WTC11 (cell line): ENCODE measurements at regions not wholly inside any gene's neighbourhood (a gene's known extent, or its start where the extent isn't known, plus 50 kb on each side); places are given as distances from the start of the nearest gene placed in this dataset.

Experiments
- ATAC-seq: fragments of 200-7000 bp; cut with Tn5 transposase; 2 replicates; pipeline ENCODE4 v1.10.0; 2021; ENCODE audit warnings: mild to moderate bottlenecking, moderate library complexity
- CTCF ChIA-PET: fragments of 300-600 bp; sonication (Branson Sonifier 250); formaldehyde crosslinking; loops from one replicate; lab custom pipeline; 2021; ENCODE audit warnings: antibody characterized with exemption; lab: Charles Lee
- POLR2A ChIA-PET: fragments of 350-600 bp; sonication (Branson Sonifier 250); formaldehyde crosslinking; loops from one replicate; lab custom pipeline; 2021; ENCODE audit warnings: antibody characterized with exemption; lab: Charles Lee
- DNase-seq: peaks from one replicate; pipeline ENCODE4 v3.0.0; 2021; ENCODE audit warnings: low spot score
- H3K27ac Mint-ChIP-seq: 2 replicates; pipeline ENCODE4 v1.8.0; 2021; ENCODE audit warnings: mixed read lengths
- H3K27me3 Mint-ChIP-seq: 2 replicates; pipeline ENCODE4 v1.8.0; 2021; ENCODE audit warnings: low read depth, mild to moderate bottlenecking, moderate library complexity, mixed read lengths
- H3K36me3 Mint-ChIP-seq: 2 replicates; pipeline ENCODE4 v1.8.0; 2021; ENCODE audit warnings: mixed read lengths
- H3K4me1 Mint-ChIP-seq: 2 replicates; pipeline ENCODE4 v1.8.0; 2022; ENCODE audit warnings: mixed read lengths
- H3K4me3 Mint-ChIP-seq: 2 replicates; pipeline ENCODE4 v1.8.0; 2021; ENCODE audit warnings: mild to moderate bottlenecking, moderate library complexity, mixed read lengths
- H3K9me3 Mint-ChIP-seq: 2 replicates; pipeline ENCODE4 v1.8.0; 2021; ENCODE audit warnings: mixed read lengths
- ETV6 ChIP-seq: sonication (generic); formaldehyde crosslinking; IDR thresholded peaks from 2 replicates; pipeline ENCODE4 v1.8.1; 2022; ENCODE audit warnings: mild to moderate bottlenecking, missing genetic modification reagents
- GRHL2 ChIP-seq: fragments of 250-450 bp; sonication (Bioruptor Pico); IDR thresholded peaks from 2 replicates; pipeline ENCODE4 v1.8.0; 2022; ENCODE audit warnings: mild to moderate bottlenecking, moderate library complexity; ENCODE audit not compliant: insufficient replicate concordance, severe bottlenecking
- HMGA2 ChIP-seq: fragments of 250-450 bp; sonication (Bioruptor Pico); IDR thresholded peaks from 2 replicates; pipeline ENCODE4 v1.4.0; 2021; ENCODE audit warnings: mild to moderate bottlenecking, moderate library complexity
- KAT7 ChIP-seq: sonication (generic); formaldehyde crosslinking; IDR thresholded peaks from 2 replicates; pipeline ENCODE4 v1.8.1; 2023; ENCODE audit warnings: missing genetic modification reagents, mild to moderate bottlenecking, borderline replicate concordance
- MXD4 ChIP-seq: fragments of 250-450 bp; sonication (Bioruptor Pico); IDR thresholded peaks from 2 replicates; pipeline ENCODE4 v1.8.0; 2021; ENCODE audit warnings: mild to moderate bottlenecking, moderate library complexity, borderline replicate concordance
- NFYB ChIP-seq: sonication (generic); formaldehyde crosslinking; conservative IDR thresholded peaks from 2 replicates; pipeline ENCODE4 v1.8.0; 2022; ENCODE audit warnings: low read depth, missing genetic modification reagents
- NR3C1 ChIP-seq: sonication (generic); formaldehyde crosslinking; conservative IDR thresholded peaks from 2 replicates; pipeline ENCODE4 v1.8.1; 2023; ENCODE audit warnings: low read depth, mild to moderate bottlenecking, missing genetic modification reagents
- PRRX2 ChIP-seq: fragments of 250-450 bp; sonication (Bioruptor Pico); IDR thresholded peaks from 2 replicates; pipeline ENCODE4 v1.8.0; 2021; ENCODE audit warnings: mild to moderate bottlenecking
- RELA ChIP-seq: sonication (generic); formaldehyde crosslinking; IDR thresholded peaks from 2 replicates; pipeline ENCODE4 v1.8.1; 2022; ENCODE audit warnings: missing genetic modification reagents, mild to moderate bottlenecking, borderline replicate concordance
- SMAD3 ChIP-seq: sonication (generic); formaldehyde crosslinking; IDR thresholded peaks from 2 replicates; pipeline ENCODE4 v1.8.0; 2022; ENCODE audit warnings: missing genetic modification reagents, mild to moderate bottlenecking, borderline replicate concordance
- SOX15 ChIP-seq: fragments of 250-450 bp; sonication (Bioruptor Pico); IDR thresholded peaks from 2 replicates; pipeline ENCODE4 v1.9.0; 2021; ENCODE audit warnings: mild to moderate bottlenecking
- SP1 ChIP-seq: sonication (generic); formaldehyde crosslinking; conservative IDR thresholded peaks from 2 replicates; pipeline ENCODE4 v1.8.1; 2022; ENCODE audit warnings: missing genetic modification reagents
- TP53 ChIP-seq: sonication (generic); formaldehyde crosslinking; IDR thresholded peaks from 2 replicates; pipeline ENCODE4 v1.8.1; 2023; ENCODE audit warnings: mild to moderate bottlenecking, missing genetic modification reagents
- ZNF138 ChIP-seq: sonication (generic); formaldehyde crosslinking; conservative IDR thresholded peaks from 2 replicates; pipeline ENCODE4 v1.8.1; 2022; ENCODE audit warnings: mild to moderate bottlenecking, moderate library complexity, missing genetic modification reagents
- ZNF232 ChIP-seq: sonication (generic); formaldehyde crosslinking; IDR thresholded peaks from 2 replicates; pipeline ENCODE4 v1.8.0; 2022; ENCODE audit warnings: mild to moderate bottlenecking, missing genetic modification reagents
- ZNF263 ChIP-seq: sonication (generic); formaldehyde crosslinking; IDR thresholded peaks from 2 replicates; pipeline ENCODE4 v1.8.1; 2022; ENCODE audit warnings: low read depth, mild to moderate bottlenecking, moderate library complexity, missing genetic modification reagents
- ZNF671 ChIP-seq: fragments of 250-450 bp; sonication (Bioruptor Pico); IDR thresholded peaks from 2 replicates; pipeline ENCODE4 v1.8.0; 2021; ENCODE audit warnings: mild to moderate bottlenecking
- TF ChIP-seq, protein P1 (sequence below): sonication (generic); formaldehyde crosslinking; IDR thresholded peaks from 2 replicates; pipeline ENCODE4 v1.8.1; 2023; ENCODE audit warnings: mild to moderate bottlenecking, missing genetic modification reagents
- TF ChIP-seq, protein P2 (sequence below): sonication (generic); formaldehyde crosslinking; IDR thresholded peaks from 2 replicates; pipeline ENCODE4 v1.8.1; 2022; ENCODE audit warnings: mild to moderate bottlenecking, moderate library complexity, missing genetic modification reagents
- TF ChIP-seq, protein P3 (sequence below): sonication (generic); formaldehyde crosslinking; IDR thresholded peaks from 2 replicates; pipeline ENCODE4 v1.8.0; 2023; ENCODE audit warnings: missing genetic modification reagents
- TF ChIP-seq, protein P4 (sequence below): sonication (generic); formaldehyde crosslinking; IDR thresholded peaks from 2 replicates; pipeline ENCODE4 v1.8.0; 2022; ENCODE audit warnings: missing genetic modification reagents
- TF ChIP-seq, protein P5 (sequence below): sonication (generic); formaldehyde crosslinking; IDR thresholded peaks from 2 replicates; pipeline ENCODE4 v1.8.1; 2022; ENCODE audit warnings: mild to moderate bottlenecking, missing genetic modification reagents, moderate library complexity, borderline replicate concordance

DNA sequence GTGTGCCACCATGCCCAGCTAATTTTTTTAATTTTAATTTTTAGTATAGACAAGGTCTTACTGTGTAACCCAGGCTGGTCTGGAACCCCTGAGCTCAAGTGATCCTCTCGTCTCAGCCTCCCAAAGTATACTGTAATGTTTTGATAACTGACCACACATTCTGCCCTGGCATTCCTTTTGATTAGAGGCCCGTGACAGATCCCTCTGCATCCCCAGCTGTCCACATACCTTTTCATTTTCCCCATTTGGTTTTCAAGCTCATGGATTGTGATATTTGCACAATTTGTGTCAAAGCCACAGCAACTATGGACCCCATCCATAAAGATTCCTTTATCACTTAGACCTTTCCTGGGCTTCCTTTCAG, 116.8 kb upstream of the ATP1A1 start:
- H3K36me3 Mint-ChIP-seq: no peaks in the 10 kb centered on the region
- H3K4me1 Mint-ChIP-seq: peaks cover 14% of the 10 kb centered on the region
- ChIA-PET CTCF (interaction anchor here (0.7 to 1.3 kb wide), 2 partner anchors 102 to 120 kb away, joined by 3 read pairs; no protein-coding TSS in a partner anchor), POLR2A (no interaction called here)
- no peak overlapping the region for H3K27ac Mint-ChIP-seq
- no peak overlapping the region for H3K4me3 Mint-ChIP-seq
- H3K9me3 Mint-ChIP-seq: no peaks in the 10 kb centered on the region
- ATAC-seq (no peak), DNase-seq (no peak)
- no peak for TF ChIP-seq TP53
- TF ChIP-seq, protein P1, sequence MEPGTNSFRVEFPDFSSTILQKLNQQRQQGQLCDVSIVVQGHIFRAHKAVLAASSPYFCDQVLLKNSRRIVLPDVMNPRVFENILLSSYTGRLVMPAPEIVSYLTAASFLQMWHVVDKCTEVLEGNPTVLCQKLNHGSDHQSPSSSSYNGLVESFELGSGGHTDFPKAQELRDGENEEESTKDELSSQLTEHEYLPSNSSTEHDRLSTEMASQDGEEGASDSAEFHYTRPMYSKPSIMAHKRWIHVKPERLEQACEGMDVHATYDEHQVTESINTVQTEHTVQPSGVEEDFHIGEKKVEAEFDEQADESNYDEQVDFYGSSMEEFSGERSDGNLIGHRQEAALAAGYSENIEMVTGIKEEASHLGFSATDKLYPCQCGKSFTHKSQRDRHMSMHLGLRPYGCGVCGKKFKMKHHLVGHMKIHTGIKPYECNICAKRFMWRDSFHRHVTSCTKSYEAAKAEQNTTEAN (CRISPR knock-in tag): no peak
- TF ChIP-seq NR3C1 (CRISPR knock-in tag): no peak
- TF ChIP-seq SOX15 (CRISPR knock-in tag): no peak
- TF ChIP-seq ZNF671: no peak
- TF ChIP-seq ZNF232 (CRISPR knock-in tag): no peak
- TF ChIP-seq HMGA2 (CRISPR knock-in tag): no peak
- TF ChIP-seq SP1 (CRISPR knock-in tag): no peak
- no peak for TF ChIP-seq KAT7 (CRISPR knock-in tag)
- TF ChIP-seq, protein P2, sequence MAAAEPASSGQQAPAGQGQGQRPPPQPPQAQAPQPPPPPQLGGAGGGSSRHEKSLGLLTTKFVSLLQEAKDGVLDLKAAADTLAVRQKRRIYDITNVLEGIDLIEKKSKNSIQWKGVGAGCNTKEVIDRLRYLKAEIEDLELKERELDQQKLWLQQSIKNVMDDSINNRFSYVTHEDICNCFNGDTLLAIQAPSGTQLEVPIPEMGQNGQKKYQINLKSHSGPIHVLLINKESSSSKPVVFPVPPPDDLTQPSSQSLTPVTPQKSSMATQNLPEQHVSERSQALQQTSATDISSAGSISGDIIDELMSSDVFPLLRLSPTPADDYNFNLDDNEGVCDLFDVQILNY (CRISPR knock-in tag): no peak
- no peak for TF ChIP-seq ZNF263 (CRISPR knock-in tag)
- TF ChIP-seq SMAD3: no peak
- TF ChIP-seq GRHL2 (CRISPR knock-in tag): no peak
- no peak for TF ChIP-seq ETV6 (CRISPR knock-in tag)
- no peak for TF ChIP-seq MXD4 (CRISPR knock-in tag)
- TF ChIP-seq, protein P3, sequence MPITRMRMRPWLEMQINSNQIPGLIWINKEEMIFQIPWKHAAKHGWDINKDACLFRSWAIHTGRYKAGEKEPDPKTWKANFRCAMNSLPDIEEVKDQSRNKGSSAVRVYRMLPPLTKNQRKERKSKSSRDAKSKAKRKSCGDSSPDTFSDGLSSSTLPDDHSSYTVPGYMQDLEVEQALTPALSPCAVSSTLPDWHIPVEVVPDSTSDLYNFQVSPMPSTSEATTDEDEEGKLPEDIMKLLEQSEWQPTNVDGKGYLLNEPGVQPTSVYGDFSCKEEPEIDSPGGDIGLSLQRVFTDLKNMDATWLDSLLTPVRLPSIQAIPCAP (CRISPR knock-in tag): no peak
- TF ChIP-seq ZNF138 (CRISPR knock-in tag): no peak
- H3K27me3 Mint-ChIP-seq: no peaks in the 10 kb centered on the region

DNA sequence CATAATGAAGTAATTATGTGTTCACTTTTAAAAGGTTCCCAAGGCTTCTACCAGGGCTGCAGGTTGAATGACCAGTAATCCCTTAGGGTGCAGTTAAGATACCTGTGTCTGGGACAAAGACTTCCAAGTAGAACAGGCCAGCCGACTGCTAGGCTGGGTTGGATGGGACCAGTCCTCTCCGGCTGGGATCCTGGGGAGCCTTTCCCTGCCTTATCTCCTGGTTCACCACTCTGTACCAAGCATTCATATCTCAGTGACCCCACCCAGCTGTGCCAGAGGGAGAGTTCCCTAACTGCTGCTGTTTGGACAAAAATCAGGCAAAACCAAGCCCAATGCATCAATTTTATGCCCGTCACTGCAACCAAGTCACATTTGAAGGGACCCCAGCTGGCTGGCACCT, 116.2 kb upstream of the ATP1A1 start:
- peaks cover 15% of the 10 kb centered on the region for H3K4me1 Mint-ChIP-seq
- no peak overlapping the region for H3K4me3 Mint-ChIP-seq
- H3K9me3 Mint-ChIP-seq: no peaks in the 10 kb centered on the region
- no peaks in the 10 kb centered on the region for H3K27me3 Mint-ChIP-seq
- DNase-seq (no peak), ATAC-seq (no peak)
- ChIA-PET POLR2A (no interaction called here), CTCF (interaction anchor here (0.7 to 1.1 kb wide), 2 partner anchors 102 to 242 kb away, joined by 3 read pairs; no protein-coding TSS in a partner anchor)
- H3K27ac Mint-ChIP-seq: no peak overlapping the region
- TF ChIP-seq RELA (CRISPR knock-in tag): no peak
- H3K36me3 Mint-ChIP-seq: no peaks in the 10 kb centered on the region

DNA sequence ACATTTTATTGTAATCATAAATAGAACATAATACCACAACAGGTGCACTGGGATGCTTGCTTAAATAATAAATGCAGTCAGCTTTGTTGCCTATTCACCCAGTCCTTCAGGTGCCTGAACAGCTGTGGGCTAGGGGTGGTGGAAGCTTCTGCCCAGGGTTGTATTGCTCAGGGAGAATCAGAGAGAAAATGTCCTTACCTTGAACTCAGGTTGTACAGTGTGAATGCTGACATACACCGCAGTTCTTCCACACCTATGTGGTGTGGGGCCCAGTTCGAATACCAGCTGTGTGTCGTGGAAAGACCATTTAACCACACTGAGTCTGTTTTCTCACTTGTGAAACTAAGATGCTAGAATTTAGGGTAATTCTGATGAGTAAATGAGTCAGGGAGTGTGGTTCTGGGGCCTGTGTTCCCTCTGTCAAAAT, 115.7 kb upstream of the ATP1A1 start:
- POLR2A ChIA-PET: no interaction called here
- TF ChIP-seq NFYB (CRISPR knock-in tag) (no peak), PRRX2 (CRISPR knock-in tag) (no peak), ZNF671 (no peak)
- TF ChIP-seq, protein P4, sequence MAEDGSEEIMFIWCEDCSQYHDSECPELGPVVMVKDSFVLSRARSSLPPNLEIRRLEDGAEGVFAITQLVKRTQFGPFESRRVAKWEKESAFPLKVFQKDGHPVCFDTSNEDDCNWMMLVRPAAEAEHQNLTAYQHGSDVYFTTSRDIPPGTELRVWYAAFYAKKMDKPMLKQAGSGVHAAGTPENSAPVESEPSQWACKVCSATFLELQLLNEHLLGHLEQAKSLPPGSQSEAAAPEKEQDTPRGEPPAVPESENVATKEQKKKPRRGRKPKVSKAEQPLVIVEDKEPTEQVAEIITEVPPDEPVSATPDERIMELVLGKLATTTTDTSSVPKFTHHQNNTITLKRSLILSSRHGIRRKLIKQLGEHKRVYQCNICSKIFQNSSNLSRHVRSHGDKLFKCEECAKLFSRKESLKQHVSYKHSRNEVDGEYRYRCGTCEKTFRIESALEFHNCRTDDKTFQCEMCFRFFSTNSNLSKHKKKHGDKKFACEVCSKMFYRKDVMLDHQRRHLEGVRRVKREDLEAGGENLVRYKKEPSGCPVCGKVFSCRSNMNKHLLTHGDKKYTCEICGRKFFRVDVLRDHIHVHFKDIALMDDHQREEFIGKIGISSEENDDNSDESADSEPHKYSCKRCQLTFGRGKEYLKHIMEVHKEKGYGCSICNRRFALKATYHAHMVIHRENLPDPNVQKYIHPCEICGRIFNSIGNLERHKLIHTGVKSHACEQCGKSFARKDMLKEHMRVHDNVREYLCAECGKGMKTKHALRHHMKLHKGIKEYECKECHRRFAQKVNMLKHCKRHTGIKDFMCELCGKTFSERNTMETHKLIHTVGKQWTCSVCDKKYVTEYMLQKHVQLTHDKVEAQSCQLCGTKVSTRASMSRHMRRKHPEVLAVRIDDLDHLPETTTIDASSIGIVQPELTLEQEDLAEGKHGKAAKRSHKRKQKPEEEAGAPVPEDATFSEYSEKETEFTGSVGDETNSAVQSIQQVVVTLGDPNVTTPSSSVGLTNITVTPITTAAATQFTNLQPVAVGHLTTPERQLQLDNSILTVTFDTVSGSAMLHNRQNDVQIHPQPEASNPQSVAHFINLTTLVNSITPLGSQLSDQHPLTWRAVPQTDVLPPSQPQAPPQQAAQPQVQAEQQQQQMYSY (CRISPR knock-in tag): no peak
- TF ChIP-seq, protein P5, sequence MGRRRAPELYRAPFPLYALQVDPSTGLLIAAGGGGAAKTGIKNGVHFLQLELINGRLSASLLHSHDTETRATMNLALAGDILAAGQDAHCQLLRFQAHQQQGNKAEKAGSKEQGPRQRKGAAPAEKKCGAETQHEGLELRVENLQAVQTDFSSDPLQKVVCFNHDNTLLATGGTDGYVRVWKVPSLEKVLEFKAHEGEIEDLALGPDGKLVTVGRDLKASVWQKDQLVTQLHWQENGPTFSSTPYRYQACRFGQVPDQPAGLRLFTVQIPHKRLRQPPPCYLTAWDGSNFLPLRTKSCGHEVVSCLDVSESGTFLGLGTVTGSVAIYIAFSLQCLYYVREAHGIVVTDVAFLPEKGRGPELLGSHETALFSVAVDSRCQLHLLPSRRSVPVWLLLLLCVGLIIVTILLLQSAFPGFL (CRISPR knock-in tag): no peak
- TF ChIP-seq, all 79 proteins: peak for 0
- Mint-ChIP-seq H3K4me1 (peaks cover 15% of the 10 kb centered on the region), H3K36me3 (no peaks in the 10 kb centered on the region), H3K9me3 (no peaks in the 10 kb centered on the region), H3K27me3 (no peaks in the 10 kb centered on the region), H3K4me3 (no peak overlapping the region), H3K27ac (no peak overlapping the region)
- ATAC-seq: no peak
- CTCF ChIA-PET: interaction anchor here (1.1 kb wide), 1 partner anchor 242 kb away, joined by 3 read pairs; no protein-coding TSS in a partner anchor
- no peak for DNase-seq
